ENCODE measurements at regions not wholly inside any gene's neighbourhood (a gene's known extent, or its start where the extent isn't known, plus 50 kb on each side); places are given as distances from the start of the nearest gene placed in this dataset.

DNA sequence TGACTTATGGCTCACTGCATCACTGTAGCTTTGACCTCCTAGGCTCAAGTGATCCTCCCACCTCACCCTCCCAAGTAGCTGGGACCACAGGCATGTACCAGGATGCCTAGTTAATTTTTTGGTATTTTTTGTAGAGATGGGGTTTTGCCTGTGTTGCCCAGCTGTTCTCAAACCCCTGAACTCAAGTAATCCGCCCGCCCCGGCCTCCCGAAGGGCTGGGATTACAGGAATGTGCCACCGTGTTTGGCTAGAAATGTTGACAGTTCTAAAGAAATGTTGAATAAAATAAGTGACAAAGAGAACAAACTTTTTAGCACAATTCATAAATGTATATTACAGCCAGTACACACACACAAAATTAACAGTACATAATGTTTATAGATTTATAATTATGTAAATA, 1586.1 kb downstream of the NCAM2 start:
- TF ChIP-seq, protein P1, sequence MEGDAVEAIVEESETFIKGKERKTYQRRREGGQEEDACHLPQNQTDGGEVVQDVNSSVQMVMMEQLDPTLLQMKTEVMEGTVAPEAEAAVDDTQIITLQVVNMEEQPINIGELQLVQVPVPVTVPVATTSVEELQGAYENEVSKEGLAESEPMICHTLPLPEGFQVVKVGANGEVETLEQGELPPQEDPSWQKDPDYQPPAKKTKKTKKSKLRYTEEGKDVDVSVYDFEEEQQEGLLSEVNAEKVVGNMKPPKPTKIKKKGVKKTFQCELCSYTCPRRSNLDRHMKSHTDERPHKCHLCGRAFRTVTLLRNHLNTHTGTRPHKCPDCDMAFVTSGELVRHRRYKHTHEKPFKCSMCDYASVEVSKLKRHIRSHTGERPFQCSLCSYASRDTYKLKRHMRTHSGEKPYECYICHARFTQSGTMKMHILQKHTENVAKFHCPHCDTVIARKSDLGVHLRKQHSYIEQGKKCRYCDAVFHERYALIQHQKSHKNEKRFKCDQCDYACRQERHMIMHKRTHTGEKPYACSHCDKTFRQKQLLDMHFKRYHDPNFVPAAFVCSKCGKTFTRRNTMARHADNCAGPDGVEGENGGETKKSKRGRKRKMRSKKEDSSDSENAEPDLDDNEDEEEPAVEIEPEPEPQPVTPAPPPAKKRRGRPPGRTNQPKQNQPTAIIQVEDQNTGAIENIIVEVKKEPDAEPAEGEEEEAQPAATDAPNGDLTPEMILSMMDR (conservative IDR thresholded peaks at IDR 0.05; ENCODE audit: low read depth): no peak

GRCh38 chr21:22585558-22585957, 1587.3 kb downstream of the NCAM2 start:
- CTCF ChIA-PET: no interaction called here
- no peak for DNase-seq (ENCODE audit: low spot score)
- TF ChIP-seq, protein P1 (conservative IDR thresholded peaks at IDR 0.05; ENCODE audit: low read depth): no peak
- POLR2A ChIA-PET (ENCODE audit: low non-redundant PET): no interaction called here
- H3K27ac ChIP-seq: no peak overlapping the region

More for the DNA sequence above, 1586.1 kb downstream of the NCAM2 start:
- no peak for DNase-seq (ENCODE audit: low spot score)
- CTCF ChIA-PET: no interaction called here
- POLR2A ChIA-PET (ENCODE audit: low non-redundant PET): no interaction called here
- H3K27ac ChIP-seq: no peak overlapping the region

GRCh38 chr21:22597660-22598255, 1599.5 kb downstream of the NCAM2 start:
- ChIA-PET POLR2A (ENCODE audit: low non-redundant PET) (no interaction called here), CTCF (interaction anchor here (0.6 kb wide), 1 partner anchor 59 kb away, joined by 3 read pairs; no protein-coding TSS in a partner anchor)
- DNase-seq (ENCODE audit: low spot score): no peak
- TF ChIP-seq, protein P1 (conservative IDR thresholded peaks at IDR 0.05; ENCODE audit: low read depth): no peak
- no peak overlapping the region for H3K27ac ChIP-seq

DNA sequence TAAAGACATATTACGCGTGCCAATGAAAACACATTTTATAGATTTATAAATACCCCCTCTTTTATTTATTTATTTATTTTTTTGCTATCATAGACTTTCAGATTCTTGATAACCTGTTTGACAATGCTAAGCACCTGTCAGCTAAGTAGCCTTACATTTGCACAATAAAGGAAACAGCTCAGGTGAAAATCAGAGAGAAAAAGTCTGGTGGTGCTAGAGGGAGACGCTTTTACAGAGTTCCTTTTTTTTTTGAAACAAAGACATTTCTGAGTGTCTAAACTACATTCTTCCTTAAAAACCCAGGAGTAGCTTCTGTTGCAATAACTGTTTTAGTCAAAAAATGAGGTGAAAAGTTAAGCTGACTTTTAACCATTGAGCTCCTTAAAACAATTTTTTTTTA, 1611.6 kb downstream of the NCAM2 start:
- POLR2A ChIA-PET (ENCODE audit: low non-redundant PET): no interaction called here
- TF ChIP-seq, protein P1 (conservative IDR thresholded peaks at IDR 0.05; ENCODE audit: low read depth): no peak
- CTCF ChIA-PET: no interaction called here
- no peak overlapping the region for H3K27ac ChIP-seq
- DNase-seq (ENCODE audit: low spot score): no peak

DNA sequence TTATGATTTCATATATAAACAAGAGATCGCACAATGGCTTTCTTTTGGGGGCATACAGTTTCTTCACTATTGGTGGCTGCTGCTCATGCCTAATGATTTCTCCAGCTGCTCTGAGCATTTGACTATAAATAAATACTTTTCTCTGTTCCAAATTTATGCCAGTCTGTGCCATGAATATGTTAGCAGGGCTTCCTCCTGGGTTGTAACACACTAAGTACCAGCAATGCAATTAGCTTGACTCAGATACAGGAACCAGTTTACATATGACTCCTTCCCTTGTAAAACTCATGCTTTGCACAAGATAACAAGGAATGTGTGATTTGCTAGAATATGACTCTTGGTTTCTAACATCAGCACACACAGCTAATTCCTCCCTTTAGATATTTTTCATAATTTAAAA, 1629.7 kb downstream of the NCAM2 start:
- no peak for DNase-seq (ENCODE audit: low spot score)
- H3K27ac ChIP-seq: no peak overlapping the region
- TF ChIP-seq, protein P1 (conservative IDR thresholded peaks at IDR 0.05; ENCODE audit: low read depth): no peak
- CTCF ChIA-PET: interaction anchor here (0.6 kb wide), 1 partner anchor 87 kb away, joined by 3 read pairs; no protein-coding TSS in a partner anchor
- POLR2A ChIA-PET (ENCODE audit: low non-redundant PET): no interaction called here

DNA sequence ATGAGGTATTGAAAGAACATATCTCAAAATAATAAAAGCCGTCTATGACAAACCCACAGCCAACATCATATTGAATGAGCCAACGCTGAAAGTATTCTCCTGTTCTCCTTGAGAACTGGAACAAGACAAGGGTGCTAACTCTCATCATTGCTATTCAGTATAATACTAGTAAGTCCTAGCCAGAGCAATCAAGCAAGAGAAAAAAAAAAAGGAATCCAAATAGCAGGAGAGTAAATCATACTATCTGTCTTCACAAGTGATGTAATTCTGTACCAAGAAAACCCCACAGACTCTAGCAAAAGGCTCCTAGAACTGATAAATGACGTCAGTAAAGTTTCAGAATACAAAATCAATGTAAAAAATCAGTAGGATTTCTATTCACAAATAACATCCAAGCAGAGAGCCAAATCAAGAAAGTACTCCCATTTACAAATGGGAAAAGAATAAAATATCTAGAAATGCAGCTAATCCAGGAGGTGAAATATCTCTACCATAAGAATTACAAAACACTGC, 1632.8 kb downstream of the NCAM2 start:
- DNase-seq (ENCODE audit: low spot score): no peak
- CTCF ChIA-PET: no interaction called here
- TF ChIP-seq, protein P1 (conservative IDR thresholded peaks at IDR 0.05; ENCODE audit: low read depth): no peak
- POLR2A ChIA-PET (ENCODE audit: low non-redundant PET): no interaction called here
- no peak overlapping the region for H3K27ac ChIP-seq
